ENCODE measurements at regions not wholly inside any gene's neighbourhood (a gene's known extent, or its start where the extent isn't known, plus 50 kb on each side); places are given as distances from the start of the nearest gene placed in this dataset.

DNA sequence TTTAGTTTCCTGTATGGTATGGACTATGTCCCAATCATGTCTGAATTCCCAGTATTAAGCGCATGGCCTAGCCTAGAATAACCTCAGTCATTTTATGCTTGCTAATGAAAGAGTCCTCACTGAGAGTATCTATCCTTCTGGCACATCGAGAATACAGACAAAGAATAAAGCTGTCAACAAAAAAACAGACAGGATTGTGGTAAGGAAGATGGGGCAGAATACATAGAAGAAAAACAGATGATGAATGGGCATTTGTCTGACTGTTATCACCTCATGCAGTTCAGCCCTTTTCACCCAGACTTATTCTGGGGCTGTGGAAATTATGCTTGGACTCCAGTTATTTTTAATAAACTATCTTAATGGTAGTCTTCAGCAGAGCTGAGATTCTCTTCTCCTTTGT is 363.8 kb upstream of the TNC start:
- no peak for TF ChIP-seq GATA3 (IDR thresholded peaks at IDR 0.05; ENCODE audit: low read depth, low read length)
- TF ChIP-seq GATA2 (IDR thresholded peaks at IDR 0.05; ENCODE audit: low read depth, low read length) = no peak

Measured in SH-SY5Y (cell line).